ENCODE measurements at regions not wholly inside any gene's neighbourhood (a gene's known extent, or its start where the extent isn't known, plus 50 kb on each side); places are given as distances from the start of the nearest gene placed in this dataset.

DNA sequence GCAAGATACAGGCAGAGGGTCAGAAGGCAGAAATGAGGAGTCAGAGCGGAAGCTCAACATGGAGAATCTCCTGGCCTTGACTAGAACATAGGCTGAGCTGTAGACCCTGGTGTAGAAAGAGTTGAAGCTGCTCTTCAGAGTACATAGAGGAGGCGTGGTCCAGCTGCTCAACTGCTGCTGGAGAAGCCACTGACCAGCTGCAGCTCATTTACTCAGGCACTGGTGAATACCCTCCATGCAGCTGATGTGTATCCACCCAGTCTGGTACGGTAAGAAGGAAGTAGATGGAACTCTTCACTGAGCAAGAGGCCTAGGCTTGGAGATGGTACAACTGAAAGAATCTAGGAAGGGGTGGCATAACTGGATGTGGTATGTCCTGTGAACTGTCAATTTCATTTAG, 148.8 kb upstream of the DHRS4 start:
- CTCF ChIA-PET, result no interaction called here
- Histone ChIP-seq H3K4me3 (ENCODE audit: control insufficient read depth in 1 of 7, extremely low read depth in 1 of 7, insufficient read depth in 4 of 7, low read depth in 2 of 7, low read length in 6 of 7) (no peak overlapping the region), H3K27ac (ENCODE audit: insufficient read depth in 1 of 2, low read depth in 1 of 2, low read length in 2 of 2, poor library complexity in 1 of 2, severe bottlenecking in 2 of 2) (no peak overlapping the region), H3K27me3 (replicated peaks in 2 of 5; ENCODE audit: control insufficient read depth in 4 of 5, insufficient read depth in 5 of 5, low read length in 4 of 5) (no peaks in the 10 kb centered on the region), H3K9me3 (ENCODE audit: control extremely low read depth in 1 of 5, control insufficient read depth in 4 of 5, insufficient read depth in 2 of 5, low read depth in 1 of 5, low read length in 4 of 5) (peaks cover 0 to 25% (median 7%) of the 10 kb centered on the region in 5 experiments), H3K36me3 (ENCODE audit: control insufficient read depth in 4 of 4, insufficient read depth in 4 of 4, low read length in 3 of 4) (no peaks in the 10 kb centered on the region), H3K4me1 (ENCODE audit: control extremely low read depth in 1 of 4, control insufficient read depth in 4 of 4, insufficient read depth in 4 of 4, low read length in 3 of 4) (no peaks in the 10 kb centered on the region)
- no peak for DNase-seq
- WGBS (ENCODE audit: insufficient coverage), result 97% methylated on average over 3 of the region's 3 CpGs
- POLR2A ChIA-PET, result no interaction called here

DNA sequence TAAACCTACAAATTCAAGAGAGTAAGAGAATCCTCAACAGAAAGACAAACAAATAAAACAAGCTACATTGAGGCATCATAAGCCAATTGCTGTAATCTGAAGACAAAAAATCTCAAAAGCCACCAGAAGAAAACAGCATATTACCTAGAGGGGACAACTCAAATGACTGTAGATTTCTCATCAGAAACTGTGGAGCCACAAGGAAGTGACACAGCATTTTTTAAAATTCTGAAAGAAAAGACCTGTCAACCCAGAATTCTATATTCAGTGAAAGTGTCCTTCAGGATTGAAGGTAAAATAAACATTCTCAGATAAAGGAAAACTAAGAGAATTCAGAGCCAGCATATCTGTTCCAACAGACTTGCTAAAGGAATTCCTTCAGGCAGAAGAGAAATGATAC, 147.8 kb upstream of the DHRS4 start:
- H3K36me3 ChIP-seq (ENCODE audit: control insufficient read depth in 4 of 4, insufficient read depth in 4 of 4, low read length in 3 of 4), result no peaks in the 10 kb centered on the region
- POLR2A ChIA-PET, result no interaction called here
- DNase-seq, result no peak
- peaks cover 0 to 25% (median 7%) of the 10 kb centered on the region in 5 experiments for H3K9me3 ChIP-seq (ENCODE audit: control extremely low read depth in 1 of 5, control insufficient read depth in 4 of 5, insufficient read depth in 2 of 5, low read depth in 1 of 5, low read length in 4 of 5)
- H3K27me3 ChIP-seq (replicated peaks in 2 of 5; ENCODE audit: control insufficient read depth in 4 of 5, insufficient read depth in 5 of 5, low read length in 4 of 5), result no peaks in the 10 kb centered on the region
- no peak overlapping the region for H3K4me3 ChIP-seq (ENCODE audit: control insufficient read depth in 1 of 7, extremely low read depth in 1 of 7, insufficient read depth in 4 of 7, low read depth in 2 of 7, low read length in 6 of 7)
- no peak overlapping the region for H3K27ac ChIP-seq (ENCODE audit: insufficient read depth in 1 of 2, low read depth in 1 of 2, low read length in 2 of 2, poor library complexity in 1 of 2, severe bottlenecking in 2 of 2)
- H3K4me1 ChIP-seq (ENCODE audit: control extremely low read depth in 1 of 4, control insufficient read depth in 4 of 4, insufficient read depth in 4 of 4, low read length in 3 of 4), result no peaks in the 10 kb centered on the region
- CTCF ChIA-PET, result interaction anchor here (0.7 kb wide), 1 partner anchor 1591 kb away, joined by 3 read pairs; no protein-coding TSS in a partner anchor

DNA sequence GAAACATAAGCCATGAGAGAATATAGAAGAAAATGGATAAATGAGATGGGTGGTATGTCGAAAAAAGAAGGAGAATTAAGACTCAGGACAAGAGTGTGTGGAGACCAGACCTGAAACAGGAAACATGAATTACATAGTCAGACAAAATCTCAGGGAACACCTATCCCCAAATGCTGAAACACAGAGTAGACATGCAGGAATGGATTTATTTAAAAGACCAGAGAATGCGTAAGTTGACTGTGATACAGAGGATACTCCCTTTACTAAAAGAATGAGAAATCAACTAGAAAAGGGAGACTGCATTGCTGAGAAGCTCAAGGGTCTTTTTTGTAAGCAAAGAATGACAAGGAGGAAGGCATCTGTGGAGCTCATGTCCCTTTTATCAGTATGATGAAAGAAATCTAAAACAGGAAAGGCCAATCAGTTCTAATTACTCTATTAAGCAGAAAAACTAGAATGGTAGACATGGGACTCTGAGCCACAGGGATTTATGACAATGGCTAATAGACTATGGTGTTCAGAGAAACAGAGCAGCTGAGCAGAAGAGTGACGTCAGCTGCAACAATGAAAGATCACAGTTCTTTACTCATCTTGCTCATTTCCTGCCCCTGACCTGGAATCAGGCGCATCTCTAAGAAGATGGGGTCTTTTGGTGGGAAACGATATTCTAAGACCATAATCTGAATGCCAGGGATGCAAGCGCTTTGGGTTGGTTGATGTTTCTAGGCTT, 138.9 kb upstream of the DHRS4 start:
- Histone ChIP-seq H3K9me3 (ENCODE audit: control extremely low read depth in 1 of 5, control insufficient read depth in 4 of 5, insufficient read depth in 2 of 5, low read depth in 1 of 5, low read length in 4 of 5) (peaks cover 0 to 9% (median 3%) of the 10 kb centered on the region in 5 experiments), H3K4me1 (ENCODE audit: control extremely low read depth in 1 of 4, control insufficient read depth in 4 of 4, insufficient read depth in 4 of 4, low read length in 3 of 4) (no peaks in the 10 kb centered on the region), H3K36me3 (ENCODE audit: control insufficient read depth in 4 of 4, insufficient read depth in 4 of 4, low read length in 3 of 4) (no peaks in the 10 kb centered on the region), H3K27ac (ENCODE audit: insufficient read depth in 1 of 2, low read depth in 1 of 2, low read length in 2 of 2, poor library complexity in 1 of 2, severe bottlenecking in 2 of 2) (no peak overlapping the region), H3K4me3 (ENCODE audit: control insufficient read depth in 1 of 7, extremely low read depth in 1 of 7, insufficient read depth in 4 of 7, low read depth in 2 of 7, low read length in 6 of 7) (no peak overlapping the region), H3K27me3 (replicated peaks in 2 of 5; ENCODE audit: control insufficient read depth in 4 of 5, insufficient read depth in 5 of 5, low read length in 4 of 5) (no peaks in the 10 kb centered on the region)
- CTCF ChIA-PET, result interaction anchor here (0.9 to 1.2 kb wide), 2 partner anchors 14 to 15 kb away, joined by 3 to 4 read pairs; no protein-coding TSS in a partner anchor
- 100% methylated on average over 3 of the region's 6 CpGs for WGBS (ENCODE audit: insufficient coverage)
- DNase-seq, result no peak
- POLR2A ChIA-PET, result no interaction called here

DNA sequence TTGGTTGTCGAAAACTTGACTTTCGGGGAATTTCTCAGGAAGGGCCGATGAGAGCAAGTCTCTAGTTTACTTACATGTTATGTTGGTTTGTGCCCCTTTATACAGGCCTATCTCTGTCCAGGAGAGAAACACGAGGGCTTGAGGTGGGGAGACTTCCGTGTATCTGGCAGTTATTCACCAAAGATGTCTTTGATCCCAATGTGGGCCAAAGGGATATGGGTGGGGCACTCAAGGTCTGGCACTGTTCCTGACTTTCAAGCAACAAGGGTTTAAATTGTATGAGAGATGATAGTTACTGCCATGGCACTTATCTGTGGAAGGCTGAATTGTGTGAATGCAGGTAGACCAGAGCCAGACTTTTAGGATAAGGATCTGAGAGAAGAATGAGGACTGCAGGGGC, 137.2 kb upstream of the DHRS4 start:
- no peak overlapping the region for H3K4me3 ChIP-seq (ENCODE audit: control insufficient read depth in 1 of 7, extremely low read depth in 1 of 7, insufficient read depth in 4 of 7, low read depth in 2 of 7, low read length in 6 of 7)
- CTCF ChIA-PET, result no interaction called here

DNA sequence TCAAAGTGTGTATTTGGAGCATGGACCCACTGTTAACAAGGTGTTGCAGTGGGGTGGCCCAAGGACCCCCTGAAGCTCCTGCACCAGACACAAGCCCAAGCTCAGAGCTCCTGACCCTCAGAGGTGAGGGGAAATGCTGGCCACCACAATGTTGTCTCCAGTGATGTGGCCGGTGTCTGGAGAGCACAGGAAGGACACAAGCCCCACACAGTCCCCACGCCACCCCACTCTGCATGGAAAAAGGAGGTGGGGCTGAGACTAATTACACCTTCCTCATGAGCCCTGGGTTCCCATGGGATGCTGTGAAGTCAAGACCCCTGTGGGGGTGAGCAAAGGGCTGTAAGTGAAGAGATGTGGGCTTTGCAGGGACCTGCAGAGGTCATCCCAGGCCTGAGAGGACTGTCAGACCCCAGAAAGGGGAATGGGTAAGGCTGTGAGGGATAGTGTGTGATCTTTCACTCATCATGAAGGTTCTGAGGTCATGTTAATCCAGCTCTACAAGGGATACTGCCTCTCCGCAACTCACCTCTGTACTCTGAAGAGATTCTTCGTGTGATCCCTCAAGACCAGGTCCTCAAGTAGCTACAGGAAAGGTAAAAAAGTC, 136.3 kb upstream of the DHRS4 start:
- Histone ChIP-seq H3K27me3 (replicated peaks in 2 of 5; ENCODE audit: control insufficient read depth in 4 of 5, insufficient read depth in 5 of 5, low read length in 4 of 5) (no peaks in the 10 kb centered on the region), H3K4me3 (ENCODE audit: control insufficient read depth in 1 of 7, extremely low read depth in 1 of 7, insufficient read depth in 4 of 7, low read depth in 2 of 7, low read length in 6 of 7) (no peak overlapping the region), H3K4me1 (ENCODE audit: control extremely low read depth in 1 of 4, control insufficient read depth in 4 of 4, insufficient read depth in 4 of 4, low read length in 3 of 4) (no peaks in the 10 kb centered on the region), H3K9me3 (ENCODE audit: control extremely low read depth in 1 of 5, control insufficient read depth in 4 of 5, insufficient read depth in 2 of 5, low read depth in 1 of 5, low read length in 4 of 5) (peaks cover 0 to 9% (median 3%) of the 10 kb centered on the region in 5 experiments), H3K27ac (ENCODE audit: insufficient read depth in 1 of 2, low read depth in 1 of 2, low read length in 2 of 2, poor library complexity in 1 of 2, severe bottlenecking in 2 of 2) (no peak overlapping the region), H3K36me3 (ENCODE audit: control insufficient read depth in 4 of 4, insufficient read depth in 4 of 4, low read length in 3 of 4) (no peaks in the 10 kb centered on the region)
- ChIA-PET POLR2A (no interaction called here), CTCF (no interaction called here)
- 50% methylated on average over 2 of the region's 4 CpGs for WGBS (ENCODE audit: insufficient coverage)
- no peak for DNase-seq

More for the DNA sequence above, 137.2 kb upstream of the DHRS4 start:
- Histone ChIP-seq H3K4me1 (ENCODE audit: control extremely low read depth in 1 of 4, control insufficient read depth in 4 of 4, insufficient read depth in 4 of 4, low read length in 3 of 4) (no peaks in the 10 kb centered on the region), H3K27me3 (replicated peaks in 2 of 5; ENCODE audit: control insufficient read depth in 4 of 5, insufficient read depth in 5 of 5, low read length in 4 of 5) (no peaks in the 10 kb centered on the region), H3K36me3 (ENCODE audit: control insufficient read depth in 4 of 4, insufficient read depth in 4 of 4, low read length in 3 of 4) (no peaks in the 10 kb centered on the region), H3K9me3 (ENCODE audit: control extremely low read depth in 1 of 5, control insufficient read depth in 4 of 5, insufficient read depth in 2 of 5, low read depth in 1 of 5, low read length in 4 of 5) (peaks cover 0 to 9% (median 3%) of the 10 kb centered on the region in 5 experiments), H3K27ac (ENCODE audit: insufficient read depth in 1 of 2, low read depth in 1 of 2, low read length in 2 of 2, poor library complexity in 1 of 2, severe bottlenecking in 2 of 2) (no peak overlapping the region)
- POLR2A ChIA-PET, result no interaction called here
- WGBS (ENCODE audit: insufficient coverage), result 98% methylated on average over 5 of the region's 5 CpGs
- DNase-seq, result no peak

DNA sequence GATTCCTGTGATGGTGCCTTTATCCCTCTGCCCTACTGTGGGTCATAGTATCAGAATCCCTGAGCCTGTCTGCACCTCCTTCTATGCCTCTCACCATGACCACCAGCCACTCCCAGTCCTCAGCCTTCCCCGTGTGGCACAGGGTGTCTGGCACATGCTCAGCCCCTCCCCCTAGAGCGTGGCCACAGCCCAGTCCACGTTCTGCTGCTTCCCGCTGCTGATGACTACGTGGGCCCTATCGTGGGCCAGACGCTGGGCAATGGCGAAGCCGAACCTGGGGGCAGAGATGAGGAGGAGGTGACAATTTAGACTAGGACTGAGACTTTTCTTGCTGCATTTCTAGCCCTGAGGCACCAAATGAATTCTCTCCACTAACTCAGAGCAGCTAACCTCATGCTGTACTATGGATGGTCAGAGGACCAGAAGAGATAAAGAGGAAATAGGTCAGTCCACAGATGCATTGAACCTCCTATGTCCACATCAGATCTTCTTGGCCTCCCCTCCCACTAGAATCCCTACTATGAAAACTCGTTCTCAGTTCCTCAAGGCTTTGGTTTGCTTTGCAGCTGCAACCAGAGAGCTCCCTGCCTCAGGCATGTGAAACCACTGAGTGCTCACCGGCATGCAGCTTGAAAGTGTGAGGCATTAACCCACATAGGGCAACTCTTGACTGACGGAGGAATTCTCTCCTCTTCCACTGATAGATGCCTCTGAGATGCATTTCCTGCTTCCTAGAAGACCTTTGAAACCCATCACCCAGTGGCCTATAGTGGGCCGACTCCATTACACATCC, 126.3 kb upstream of the DHRS4 start:
- WGBS (ENCODE audit: insufficient coverage), result 95% methylated on average over 11 of the region's 13 CpGs
- Histone ChIP-seq H3K9me3 (ENCODE audit: control extremely low read depth in 1 of 5, control insufficient read depth in 4 of 5, insufficient read depth in 2 of 5, low read depth in 1 of 5, low read length in 4 of 5) (no peaks in the 10 kb centered on the region), H3K27ac (ENCODE audit: insufficient read depth in 1 of 2, low read depth in 1 of 2, low read length in 2 of 2, poor library complexity in 1 of 2, severe bottlenecking in 2 of 2) (no peak overlapping the region), H3K4me1 (ENCODE audit: control extremely low read depth in 1 of 4, control insufficient read depth in 4 of 4, insufficient read depth in 4 of 4, low read length in 3 of 4) (peaks cover 19 to 40% (median 34%) of the 10 kb centered on the region in 4 experiments), H3K27me3 (replicated peaks in 2 of 5; ENCODE audit: control insufficient read depth in 4 of 5, insufficient read depth in 5 of 5, low read length in 4 of 5) (no peaks in the 10 kb centered on the region), H3K4me3 (ENCODE audit: control insufficient read depth in 1 of 7, extremely low read depth in 1 of 7, insufficient read depth in 4 of 7, low read depth in 2 of 7, low read length in 6 of 7) (no peak overlapping the region), H3K36me3 (ENCODE audit: control insufficient read depth in 4 of 4, insufficient read depth in 4 of 4, low read length in 3 of 4) (no peaks in the 10 kb centered on the region)
- POLR2A ChIA-PET, result no interaction called here
- CTCF ChIA-PET, result no interaction called here
- no peak for DNase-seq

DNA sequence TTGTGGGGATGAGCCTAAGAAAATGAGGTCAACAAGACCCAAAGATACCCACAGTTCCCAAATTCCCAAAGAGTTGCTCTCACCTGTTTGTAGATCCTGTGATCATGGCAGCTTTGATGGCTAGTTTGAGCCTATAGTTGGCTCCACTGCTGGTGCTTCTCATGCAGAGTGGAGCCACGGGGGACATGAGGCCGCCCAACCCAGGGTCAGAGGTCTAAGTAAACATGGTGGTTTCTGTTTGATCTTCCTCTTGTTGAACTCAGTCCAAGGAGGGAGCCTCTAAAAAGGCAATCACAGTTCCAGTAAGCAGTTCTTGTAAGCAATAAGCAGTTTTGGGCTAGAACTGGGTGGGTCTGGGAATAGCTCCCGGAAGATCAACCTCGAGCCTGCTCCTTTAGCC, 125.6 kb upstream of the DHRS4 start:
- Histone ChIP-seq H3K4me3 (ENCODE audit: control insufficient read depth in 1 of 7, extremely low read depth in 1 of 7, insufficient read depth in 4 of 7, low read depth in 2 of 7, low read length in 6 of 7) (no peak overlapping the region), H3K27me3 (replicated peaks in 2 of 5; ENCODE audit: control insufficient read depth in 4 of 5, insufficient read depth in 5 of 5, low read length in 4 of 5) (no peaks in the 10 kb centered on the region), H3K4me1 (ENCODE audit: control extremely low read depth in 1 of 4, control insufficient read depth in 4 of 4, insufficient read depth in 4 of 4, low read length in 3 of 4) (peaks cover 19 to 43% (median 37%) of the 10 kb centered on the region in 4 experiments), H3K27ac (ENCODE audit: insufficient read depth in 1 of 2, low read depth in 1 of 2, low read length in 2 of 2, poor library complexity in 1 of 2, severe bottlenecking in 2 of 2) (no peak overlapping the region), H3K36me3 (ENCODE audit: control insufficient read depth in 4 of 4, insufficient read depth in 4 of 4, low read length in 3 of 4) (no peaks in the 10 kb centered on the region), H3K9me3 (ENCODE audit: control extremely low read depth in 1 of 5, control insufficient read depth in 4 of 5, insufficient read depth in 2 of 5, low read depth in 1 of 5, low read length in 4 of 5) (no peaks in the 10 kb centered on the region)
- 83% methylated on average over 3 of the region's 4 CpGs for WGBS (ENCODE audit: insufficient coverage)
- ChIA-PET POLR2A (no interaction called here), CTCF (no interaction called here)
- no peak for DNase-seq
